22Rv1 (cell line): ENCODE measurements at regions not wholly inside any gene's neighbourhood (a gene's known extent, or its start where the extent isn't known, plus 50 kb on each side); places are given as distances from the start of the nearest gene placed in this dataset.

Source experiments
- ZFX ChIP-seq: fragments of 450-650 bp; IDR thresholded peaks from 2 replicates; pipeline ENCODE4 v1.6.1; 2017; ENCODE audit warnings: antibody characterized with exemption, borderline replicate concordance
- TF ChIP-seq, protein P1 (sequence below): fragments of 450-650 bp; IDR thresholded peaks from 2 replicates; pipeline ENCODE4 v1.5.1; 2017; ENCODE audit warnings: mild to moderate bottlenecking

DNA sequence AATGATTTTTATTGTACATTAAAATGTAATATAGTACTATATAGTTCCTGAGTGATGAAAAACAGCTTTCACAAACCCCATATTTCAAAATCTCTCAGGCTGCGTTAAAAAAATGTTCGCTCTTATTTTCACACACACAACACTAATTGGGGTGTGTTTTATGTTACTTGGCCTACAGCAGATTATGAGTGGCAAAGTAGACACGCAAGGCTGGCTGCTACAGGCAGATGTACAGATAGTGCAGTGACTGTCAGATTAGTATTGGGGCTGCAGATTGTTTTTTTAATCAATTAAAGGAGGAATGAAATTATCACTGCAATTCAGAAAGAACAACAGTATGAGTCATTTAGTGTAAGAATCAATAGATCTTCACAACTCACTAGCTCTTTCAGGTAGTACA is 65.2 kb upstream of the ICA1 start:
- TF ChIP-seq, protein P1, sequence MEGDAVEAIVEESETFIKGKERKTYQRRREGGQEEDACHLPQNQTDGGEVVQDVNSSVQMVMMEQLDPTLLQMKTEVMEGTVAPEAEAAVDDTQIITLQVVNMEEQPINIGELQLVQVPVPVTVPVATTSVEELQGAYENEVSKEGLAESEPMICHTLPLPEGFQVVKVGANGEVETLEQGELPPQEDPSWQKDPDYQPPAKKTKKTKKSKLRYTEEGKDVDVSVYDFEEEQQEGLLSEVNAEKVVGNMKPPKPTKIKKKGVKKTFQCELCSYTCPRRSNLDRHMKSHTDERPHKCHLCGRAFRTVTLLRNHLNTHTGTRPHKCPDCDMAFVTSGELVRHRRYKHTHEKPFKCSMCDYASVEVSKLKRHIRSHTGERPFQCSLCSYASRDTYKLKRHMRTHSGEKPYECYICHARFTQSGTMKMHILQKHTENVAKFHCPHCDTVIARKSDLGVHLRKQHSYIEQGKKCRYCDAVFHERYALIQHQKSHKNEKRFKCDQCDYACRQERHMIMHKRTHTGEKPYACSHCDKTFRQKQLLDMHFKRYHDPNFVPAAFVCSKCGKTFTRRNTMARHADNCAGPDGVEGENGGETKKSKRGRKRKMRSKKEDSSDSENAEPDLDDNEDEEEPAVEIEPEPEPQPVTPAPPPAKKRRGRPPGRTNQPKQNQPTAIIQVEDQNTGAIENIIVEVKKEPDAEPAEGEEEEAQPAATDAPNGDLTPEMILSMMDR, result no peak
- no peak for TF ChIP-seq ZFX
